ENCODE measurements at regions not wholly inside any gene's neighbourhood (a gene's known extent, or its start where the extent isn't known, plus 50 kb on each side); places are given as distances from the start of the nearest gene placed in this dataset.

DNA sequence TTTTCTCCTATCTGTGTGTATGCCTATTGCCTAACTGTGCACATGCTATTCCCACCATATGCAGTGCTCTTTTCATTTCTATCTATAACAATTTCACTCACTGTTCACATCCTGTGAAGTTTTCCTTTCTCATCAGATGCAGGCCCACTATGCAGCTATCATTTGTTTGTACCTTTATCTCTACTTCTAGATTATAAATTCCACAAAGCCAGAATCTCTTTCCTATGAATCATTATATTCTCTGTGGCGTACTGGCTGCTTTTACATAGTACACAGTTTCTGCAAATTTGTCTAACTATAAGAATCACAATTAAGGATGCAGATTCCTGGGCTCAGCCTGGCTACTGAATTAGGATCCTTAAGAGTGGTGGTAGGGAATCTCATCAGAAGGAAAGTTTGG is 600.8 kb upstream of the ARRDC3 start:
- Histone ChIP-seq H3K36me3 (ENCODE audit: control insufficient read depth, low read length) (no peaks in the 10 kb centered on the region), H3F3A (ENCODE audit: control insufficient read depth, insufficient read depth) (no peaks in the 10 kb centered on the region), H3K9me3 (ENCODE audit: control insufficient read depth, insufficient read depth, low read length) (no peaks in the 10 kb centered on the region), H3K4me2 (ENCODE audit: low read length) (no peak overlapping the region), H4K20me1 (ENCODE audit: control insufficient read depth, insufficient read depth, low read depth, low read length) (no peaks in the 10 kb centered on the region), H3K27ac (ENCODE audit: low read depth, low read length) (no peak overlapping the region), H3K4me1 (ENCODE audit: control insufficient read depth, low read length) (no peaks in the 10 kb centered on the region), H3K9me2 (replicated peaks; ENCODE audit: control insufficient read depth, low read length) (no peaks in the 10 kb centered on the region), H3K27me3 (ENCODE audit: control insufficient read depth, low read length) (no peaks in the 10 kb centered on the region), H3K4me3 (ENCODE audit: low read length) (no peak overlapping the region), H3K79me2 (ENCODE audit: control insufficient read depth, low read length) (no peaks in the 10 kb centered on the region)
- no peak for TF ChIP-seq EZH2phosphoT487 (IDR thresholded peaks at IDR 0.05; ENCODE audit: borderline replicate concordance, low read length)
- TF ChIP-seq, protein P1, sequence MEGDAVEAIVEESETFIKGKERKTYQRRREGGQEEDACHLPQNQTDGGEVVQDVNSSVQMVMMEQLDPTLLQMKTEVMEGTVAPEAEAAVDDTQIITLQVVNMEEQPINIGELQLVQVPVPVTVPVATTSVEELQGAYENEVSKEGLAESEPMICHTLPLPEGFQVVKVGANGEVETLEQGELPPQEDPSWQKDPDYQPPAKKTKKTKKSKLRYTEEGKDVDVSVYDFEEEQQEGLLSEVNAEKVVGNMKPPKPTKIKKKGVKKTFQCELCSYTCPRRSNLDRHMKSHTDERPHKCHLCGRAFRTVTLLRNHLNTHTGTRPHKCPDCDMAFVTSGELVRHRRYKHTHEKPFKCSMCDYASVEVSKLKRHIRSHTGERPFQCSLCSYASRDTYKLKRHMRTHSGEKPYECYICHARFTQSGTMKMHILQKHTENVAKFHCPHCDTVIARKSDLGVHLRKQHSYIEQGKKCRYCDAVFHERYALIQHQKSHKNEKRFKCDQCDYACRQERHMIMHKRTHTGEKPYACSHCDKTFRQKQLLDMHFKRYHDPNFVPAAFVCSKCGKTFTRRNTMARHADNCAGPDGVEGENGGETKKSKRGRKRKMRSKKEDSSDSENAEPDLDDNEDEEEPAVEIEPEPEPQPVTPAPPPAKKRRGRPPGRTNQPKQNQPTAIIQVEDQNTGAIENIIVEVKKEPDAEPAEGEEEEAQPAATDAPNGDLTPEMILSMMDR (IDR thresholded peaks at IDR 0.05; ENCODE audit: low read depth, low read length, poor library complexity, severe bottlenecking): no peak

DNA sequence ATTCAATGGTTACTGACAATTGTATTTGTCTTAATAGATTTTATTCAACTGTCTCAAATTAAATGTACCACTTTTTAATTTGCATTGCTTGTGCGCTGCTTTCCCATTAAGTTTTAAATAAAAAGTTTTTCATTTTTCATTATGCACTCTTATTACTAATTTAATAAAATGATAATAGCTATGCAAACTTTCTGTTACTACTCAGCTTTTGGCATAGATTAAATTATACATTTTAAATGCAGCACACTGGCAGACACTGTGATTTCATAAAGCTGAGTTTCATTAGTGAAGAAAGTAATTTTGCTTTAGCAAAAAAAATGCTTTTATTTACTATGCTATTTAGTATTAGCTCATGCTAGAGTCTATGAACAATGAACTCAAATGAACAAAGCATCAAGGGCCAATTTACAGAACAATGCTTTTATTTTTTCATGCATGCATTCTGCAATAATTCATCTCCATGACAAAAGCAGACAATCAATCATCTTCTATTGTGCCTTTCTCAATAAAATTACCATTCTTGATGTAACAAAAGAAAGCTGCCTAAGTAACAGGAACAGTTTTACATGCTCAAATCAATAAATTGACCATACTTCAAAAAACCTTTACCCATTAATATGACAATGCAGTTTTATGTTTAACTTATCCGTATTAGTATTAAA is 595.2 kb upstream of the ARRDC3 start:
- Histone ChIP-seq H3K4me1 (ENCODE audit: control insufficient read depth, low read length) (no peaks in the 10 kb centered on the region), H4K20me1 (ENCODE audit: control insufficient read depth, insufficient read depth, low read depth, low read length) (no peaks in the 10 kb centered on the region), H3K9me3 (ENCODE audit: control insufficient read depth, insufficient read depth, low read length) (no peaks in the 10 kb centered on the region), H3K79me2 (ENCODE audit: control insufficient read depth, low read length) (no peaks in the 10 kb centered on the region), H3K4me2 (ENCODE audit: low read length) (no peak overlapping the region), H3K4me3 (ENCODE audit: low read length) (no peak overlapping the region), H3K9me2 (replicated peaks; ENCODE audit: control insufficient read depth, low read length) (no peaks in the 10 kb centered on the region), H3K27ac (ENCODE audit: low read depth, low read length) (no peak overlapping the region), H3F3A (ENCODE audit: control insufficient read depth, insufficient read depth) (no peaks in the 10 kb centered on the region), H3K36me3 (ENCODE audit: control insufficient read depth, low read length) (no peaks in the 10 kb centered on the region), H3K27me3 (ENCODE audit: control insufficient read depth, low read length) (no peaks in the 10 kb centered on the region)
- TF ChIP-seq, protein P1 (IDR thresholded peaks at IDR 0.05; ENCODE audit: low read depth, low read length, poor library complexity, severe bottlenecking): no peak
- no peak for TF ChIP-seq EZH2phosphoT487 (IDR thresholded peaks at IDR 0.05; ENCODE audit: borderline replicate concordance, low read length)

DNA sequence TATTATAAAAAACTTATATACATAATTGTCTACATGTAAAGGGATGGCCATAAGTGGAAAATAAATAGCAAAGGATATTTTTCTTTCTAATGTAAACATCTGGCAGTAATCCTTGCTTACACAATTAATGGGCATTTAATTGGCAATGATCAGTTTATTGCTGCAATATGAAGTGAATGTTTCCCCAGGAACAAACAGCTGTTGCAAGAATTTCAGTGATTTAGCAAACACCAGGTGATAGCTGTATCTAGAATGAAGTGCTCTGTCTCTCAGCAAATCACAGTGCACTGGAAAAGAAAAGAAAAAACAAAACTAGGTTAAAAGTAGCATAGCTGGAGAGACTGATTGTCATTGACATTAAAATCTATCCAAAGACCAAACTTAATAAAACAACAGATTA is 594.5 kb upstream of the ARRDC3 start:
- no peaks in the 10 kb centered on the region for H3K27me3 ChIP-seq (ENCODE audit: control insufficient read depth, low read length)
- no peaks in the 10 kb centered on the region for H3K9me3 ChIP-seq (ENCODE audit: control insufficient read depth, insufficient read depth, low read length)
- no peaks in the 10 kb centered on the region for H3K79me2 ChIP-seq (ENCODE audit: control insufficient read depth, low read length)
- H3K27ac ChIP-seq (ENCODE audit: low read depth, low read length): no peak overlapping the region
- no peak for TF ChIP-seq EZH2phosphoT487 (IDR thresholded peaks at IDR 0.05; ENCODE audit: borderline replicate concordance, low read length)
- TF ChIP-seq, protein P1 (IDR thresholded peaks at IDR 0.05; ENCODE audit: low read depth, low read length, poor library complexity, severe bottlenecking): no peak
- no peak overlapping the region for H3K4me3 ChIP-seq (ENCODE audit: low read length)
- no peak overlapping the region for H3K4me2 ChIP-seq (ENCODE audit: low read length)
- H3K4me1 ChIP-seq (ENCODE audit: control insufficient read depth, low read length): no peaks in the 10 kb centered on the region
- H3K9me2 ChIP-seq (replicated peaks; ENCODE audit: control insufficient read depth, low read length): no peaks in the 10 kb centered on the region
- no peaks in the 10 kb centered on the region for H4K20me1 ChIP-seq (ENCODE audit: control insufficient read depth, insufficient read depth, low read depth, low read length)
- no peaks in the 10 kb centered on the region for H3K36me3 ChIP-seq (ENCODE audit: control insufficient read depth, low read length)
- H3F3A ChIP-seq (ENCODE audit: control insufficient read depth, insufficient read depth): no peaks in the 10 kb centered on the region

Data from DOHH2 (cell line).